IPS DF 4.7 (cell line): ENCODE measurements at regions not wholly inside any gene's neighbourhood (a gene's known extent, or its start where the extent isn't known, plus 50 kb on each side); places are given as distances from the start of the nearest gene placed in this dataset.

ENCODE experiments used
- DNase-seq: peaks from one replicate; pipeline ENCODE4 v3.0.0-alpha.2; 2013; ENCODE audit warnings: low spot score; ENCODE audit errors: extremely low read depth

- peak; percentile 79 for DNase-seq
Observed at GRCh38 chr9:117487555-117488175, 72.8 kb upstream of the ASTN2 start.

GRCh38 chr9:117486426-117486825 lies 71.6 kb upstream of the ASTN2 start:
- no peak for DNase-seq

DNA sequence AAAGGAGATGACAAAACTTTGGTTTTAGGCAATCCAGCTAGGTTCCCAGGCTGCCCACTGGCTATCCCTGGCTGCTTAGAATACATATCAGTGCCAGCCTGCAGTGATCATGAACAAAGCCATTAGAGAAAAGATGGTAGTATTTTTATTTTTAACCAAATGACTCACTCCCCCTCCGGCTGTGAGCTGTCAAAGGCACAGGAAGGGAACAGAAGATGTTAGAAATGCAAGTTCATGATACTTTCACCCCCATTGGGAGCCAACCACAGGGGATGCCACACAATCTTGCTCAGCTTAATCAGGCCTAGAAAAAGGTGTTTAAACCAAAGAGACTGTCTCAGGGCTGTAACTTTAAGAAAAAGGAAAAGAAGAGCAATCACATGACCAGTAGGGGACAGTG lies 70.3 kb upstream of the ASTN2 start:
- DNase-seq, result no peak

DNA sequence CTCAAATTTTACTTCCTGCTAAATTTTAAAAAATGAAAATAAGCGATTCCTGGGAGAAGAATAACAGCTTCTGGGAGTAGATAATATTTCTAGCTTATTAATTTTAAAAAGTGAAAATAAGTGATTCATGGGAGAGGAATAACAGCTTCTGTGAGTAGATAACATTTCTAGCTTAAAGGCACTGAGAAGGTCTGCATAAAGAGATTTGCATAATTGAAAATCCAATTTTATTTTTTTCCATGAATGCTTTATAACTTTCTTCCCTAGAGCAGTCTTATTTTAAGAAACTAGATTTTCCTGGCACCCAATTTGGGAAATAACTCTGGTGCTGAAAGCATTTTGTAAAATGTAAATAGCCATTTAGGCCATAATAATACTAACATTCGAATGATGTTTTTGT lies 65.9 kb upstream of the ASTN2 start:
- no peak for DNase-seq

DNA sequence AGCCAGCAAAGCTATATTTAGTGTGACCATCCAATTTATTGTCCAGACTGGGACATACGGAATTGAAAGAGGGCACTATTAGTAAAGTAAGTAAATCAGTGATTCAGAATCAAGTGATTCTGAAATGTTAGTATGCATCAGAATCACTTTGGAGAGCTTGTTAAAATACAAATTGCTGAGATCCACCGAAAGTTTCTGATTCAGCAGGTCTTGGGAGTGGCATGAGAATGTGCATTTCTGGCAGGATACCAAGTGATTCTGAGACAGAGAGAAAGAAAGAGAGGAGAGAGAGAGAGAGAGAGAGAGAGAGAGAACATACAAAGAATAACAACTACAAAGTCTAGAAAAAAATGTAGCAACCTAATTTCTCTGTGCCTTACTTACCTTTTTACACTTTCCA lies 65.4 kb upstream of the ASTN2 start:
- no peak for DNase-seq

- DNase-seq, result no peak
Observed at GRCh38 chr9:117473293-117473692, 58.4 kb upstream of the ASTN2 start.

DNA sequence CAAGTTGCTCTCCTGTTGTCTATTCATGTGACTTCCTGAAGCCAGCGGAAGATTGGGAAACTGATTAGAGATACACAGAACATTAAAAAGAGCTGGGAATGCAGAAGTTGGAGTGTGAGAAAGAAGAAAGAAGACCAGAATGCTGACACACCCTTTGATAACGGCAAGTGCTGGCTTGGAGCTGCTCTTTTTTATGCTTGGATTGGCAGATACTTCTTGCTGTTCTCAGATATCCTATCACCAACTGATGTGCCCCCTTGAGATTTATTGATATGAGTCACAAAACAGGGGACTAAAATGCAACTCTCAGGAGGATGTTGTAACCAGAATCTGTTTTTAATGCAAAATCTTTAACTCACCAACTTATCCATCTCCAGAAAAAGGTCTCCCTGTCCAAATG lies 56.0 kb upstream of the ASTN2 start:
- DNase-seq, result no peak

- DNase-seq, result no peak
Observed at GRCh38 chr9:117470455-117470854, 55.6 kb upstream of the ASTN2 start.

GRCh38 chr9:117466111-117466510 lies 51.3 kb upstream of the ASTN2 start:
- no peak for DNase-seq

GRCh38 chr9:117465706-117466105 lies 50.8 kb upstream of the ASTN2 start:
- no peak for DNase-seq

- DNase-seq, result no peak
Observed at GRCh38 chr9:117464941-117465616, 50.2 kb upstream of the ASTN2 start.
